NCI-H1092 treated with DMSO at 0.1 percent for 48 hours (cell line): ENCODE measurements at regions not wholly inside any gene's neighbourhood (a gene's known extent, or its start where the extent isn't known, plus 50 kb on each side); places are given as distances from the start of the nearest gene placed in this dataset.
A peak's percentile ranks its signal among the peaks of the same experiment; 100 is the strongest.

Experiments
- DNase-seq: peaks from one replicate; lab custom pipeline; 2025; lab: John Stamatoyannopoulos, UW

- no peak for DNase-seq
Observed at GRCh38 chr4:125515016-125515415, 200.3 kb downstream of the FAT4 start.

GRCh38 chr4:125517831-125518230 is 203.1 kb downstream of the FAT4 start:
- DNase-seq = no peak

- DNase-seq = no peak
Observed at GRCh38 chr4:125518281-125518680, 203.5 kb downstream of the FAT4 start.

- DNase-seq = no peak
Observed at GRCh38 chr4:125519371-125520146, 204.8 kb downstream of the FAT4 start.

GRCh38 chr4:125520258-125520990 is 205.7 kb downstream of the FAT4 start:
- DNase-seq = no peak

GRCh38 chr4:125522588-125522987 is 207.8 kb downstream of the FAT4 start:
- no peak for DNase-seq

- no peak for DNase-seq
Observed at GRCh38 chr4:125522992-125523391, 208.2 kb downstream of the FAT4 start.

GRCh38 chr4:125526420-125526819 is 211.7 kb downstream of the FAT4 start:
- no peak for DNase-seq

GRCh38 chr4:125527681-125528080 is 212.9 kb downstream of the FAT4 start:
- DNase-seq = peak; percentile 14

- DNase-seq = no peak
Observed at GRCh38 chr4:125529071-125529470, 214.3 kb downstream of the FAT4 start.

- DNase-seq = no peak
Observed at GRCh38 chr4:125538670-125539069, 223.9 kb downstream of the FAT4 start.

GRCh38 chr4:125539691-125540090 is 224.9 kb downstream of the FAT4 start:
- DNase-seq = no peak

GRCh38 chr4:125541836-125542385 is 227.2 kb downstream of the FAT4 start:
- no peak for DNase-seq

GRCh38 chr4:125546272-125546671 is 231.5 kb downstream of the FAT4 start:
- DNase-seq = no peak

GRCh38 chr4:125547836-125548235 is 233.1 kb downstream of the FAT4 start:
- no peak for DNase-seq

GRCh38 chr4:125550769-125551168 is 236.0 kb downstream of the FAT4 start:
- DNase-seq = no peak

- no peak for DNase-seq
Observed at GRCh38 chr4:125551466-125551865, 236.7 kb downstream of the FAT4 start.

GRCh38 chr4:125551967-125552366 is 237.2 kb downstream of the FAT4 start:
- no peak for DNase-seq

- DNase-seq = no peak
Observed at GRCh38 chr4:125572601-125573000, 257.8 kb downstream of the FAT4 start.

- DNase-seq = no peak
Observed at GRCh38 chr4:125573368-125573767, 258.6 kb downstream of the FAT4 start.

GRCh38 chr4:125573786-125574185 is 259.0 kb downstream of the FAT4 start:
- DNase-seq = no peak

GRCh38 chr4:125582302-125582701 is 267.5 kb downstream of the FAT4 start:
- DNase-seq = no peak

GRCh38 chr4:125590158-125590557 is 275.4 kb downstream of the FAT4 start:
- DNase-seq = no peak
